Smooth muscle cell (in vitro differentiated cells): ENCODE measurements at regions not wholly inside any gene's neighbourhood (a gene's known extent, or its start where the extent isn't known, plus 50 kb on each side); places are given as distances from the start of the nearest gene placed in this dataset.

Experiments
- DNase-seq: peaks from one replicate; lab custom pipeline; 2025; ENCODE audit not compliant: unreplicated experiment; lab: John Stamatoyannopoulos, UW
- H2AFZ ChIP-seq: fragments of 200-600 bp; sonication (generic); 2 replicates; pipeline ENCODE4 v1.6.0; 2016; ENCODE audit warnings: antibody characterized with exemption, low read depth, mild to moderate bottlenecking
- H3F3A ChIP-seq: fragments of 200-600 bp; sonication (generic); 2 replicates; pipeline ENCODE4 v1.6.0; 2017; ENCODE audit warnings: antibody characterized with exemption, low read depth
- H3K27ac ChIP-seq: fragments of 200-600 bp; sonication (generic); 2 replicates; pipeline ENCODE4 v1.5.1; 2016; ENCODE audit warnings: low read depth, mild to moderate bottlenecking
- H3K27me3 ChIP-seq: fragments of 200-600 bp; sonication (generic); 2 replicates; pipeline ENCODE4 v1.6.1; 2016; ENCODE audit warnings: low read depth, mild to moderate bottlenecking
- H3K36me3 ChIP-seq: fragments of 200-600 bp; sonication (generic); 2 replicates; pipeline ENCODE4 v1.5.1; 2016; ENCODE audit warnings: low read depth
- H3K4me1 ChIP-seq: fragments of 200-600 bp; sonication (generic); 2 replicates; pipeline ENCODE4 v1.5.1; 2016; ENCODE audit warnings: low read depth
- H3K4me2 ChIP-seq: fragments of 200-600 bp; sonication (generic); 2 replicates; pipeline ENCODE4 v1.6.0; 2016; ENCODE audit warnings: mild to moderate bottlenecking
- H3K4me3 ChIP-seq: fragments of 200-600 bp; sonication (generic); 2 replicates; pipeline ENCODE4 v1.5.1; 2016; ENCODE audit warnings: mild to moderate bottlenecking
- H3K79me2 ChIP-seq: fragments of 200-600 bp; sonication (generic); 2 replicates; pipeline ENCODE4 v1.6.0; 2016; ENCODE audit warnings: low read depth, mild to moderate bottlenecking
- H3K9ac ChIP-seq: fragments of 200-600 bp; sonication (generic); 2 replicates; pipeline ENCODE4 v1.6.0; 2016; ENCODE audit warnings: low read depth
- H3K9me3 ChIP-seq: fragments of 200-600 bp; sonication (generic); replicated peaks from 2 replicates; pipeline ENCODE4 v1.5.1; 2016; ENCODE audit warnings: low read depth
- H4K20me1 ChIP-seq: fragments of 200-600 bp; sonication (generic); 2 replicates; pipeline ENCODE4 v1.6.0; 2016; ENCODE audit warnings: low read depth
- WGBS: methylation state at CpG from one replicate; pipeline ENCODE4 v1.1.7; 2016; ENCODE audit warnings: low lambda C conversion rate; 5-methylcytosine and 5-hydroxymethylcytosine counted together
- TF ChIP-seq, protein P1 (sequence below): fragments of 200-600 bp; sonication (generic); IDR thresholded peaks from 2 replicates; pipeline ENCODE4 v1.5.1; 2017; ENCODE audit warnings: borderline replicate concordance, mild to moderate bottlenecking, antibody characterized with exemption; ENCODE audit not compliant: insufficient read depth, poor library complexity, severe bottlenecking

DNA sequence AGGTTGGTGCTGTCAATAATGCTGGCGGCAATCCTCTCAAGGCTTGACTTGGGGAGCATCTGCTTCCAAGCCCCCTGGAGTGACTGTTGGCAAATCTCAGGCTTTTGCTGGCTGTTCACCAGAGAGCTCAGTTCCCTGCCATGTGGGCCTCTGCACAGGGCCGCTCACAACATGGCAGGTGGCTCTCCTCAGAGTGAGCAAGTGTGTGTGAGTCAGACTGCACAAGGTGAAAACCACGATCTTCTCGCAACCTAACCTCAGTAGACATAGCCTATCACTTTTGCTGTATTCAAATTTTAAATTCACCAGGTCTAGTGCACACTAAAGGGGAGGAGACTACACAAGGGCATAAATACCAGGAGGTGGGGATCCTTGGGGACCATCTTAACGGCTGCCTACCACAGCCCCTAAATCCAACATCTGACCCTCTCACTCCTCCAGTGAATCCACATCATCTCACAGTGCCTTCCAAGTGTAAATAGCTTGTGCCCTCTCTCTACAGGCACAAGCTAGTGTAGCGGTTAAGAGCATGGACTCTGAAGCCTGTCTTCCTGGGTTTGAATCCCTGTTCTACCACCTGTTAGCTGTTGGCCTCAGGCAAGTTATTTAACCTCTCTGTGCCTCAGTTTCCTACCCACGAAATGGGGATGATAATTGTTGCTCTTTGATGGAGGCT, 187.7 kb upstream of the CXCR4 start:
- H3K4me1 ChIP-seq, result no peaks in the 10 kb centered on the region
- H2AFZ ChIP-seq, result no peak overlapping the region
- no peaks in the 10 kb centered on the region for H3F3A ChIP-seq
- H4K20me1 ChIP-seq, result no peaks in the 10 kb centered on the region
- H3K4me2 ChIP-seq, result no peak overlapping the region
- H3K9ac ChIP-seq, result no peak overlapping the region
- no peak overlapping the region for H3K27ac ChIP-seq
- TF ChIP-seq, protein P1, sequence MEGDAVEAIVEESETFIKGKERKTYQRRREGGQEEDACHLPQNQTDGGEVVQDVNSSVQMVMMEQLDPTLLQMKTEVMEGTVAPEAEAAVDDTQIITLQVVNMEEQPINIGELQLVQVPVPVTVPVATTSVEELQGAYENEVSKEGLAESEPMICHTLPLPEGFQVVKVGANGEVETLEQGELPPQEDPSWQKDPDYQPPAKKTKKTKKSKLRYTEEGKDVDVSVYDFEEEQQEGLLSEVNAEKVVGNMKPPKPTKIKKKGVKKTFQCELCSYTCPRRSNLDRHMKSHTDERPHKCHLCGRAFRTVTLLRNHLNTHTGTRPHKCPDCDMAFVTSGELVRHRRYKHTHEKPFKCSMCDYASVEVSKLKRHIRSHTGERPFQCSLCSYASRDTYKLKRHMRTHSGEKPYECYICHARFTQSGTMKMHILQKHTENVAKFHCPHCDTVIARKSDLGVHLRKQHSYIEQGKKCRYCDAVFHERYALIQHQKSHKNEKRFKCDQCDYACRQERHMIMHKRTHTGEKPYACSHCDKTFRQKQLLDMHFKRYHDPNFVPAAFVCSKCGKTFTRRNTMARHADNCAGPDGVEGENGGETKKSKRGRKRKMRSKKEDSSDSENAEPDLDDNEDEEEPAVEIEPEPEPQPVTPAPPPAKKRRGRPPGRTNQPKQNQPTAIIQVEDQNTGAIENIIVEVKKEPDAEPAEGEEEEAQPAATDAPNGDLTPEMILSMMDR, result no peak
- H3K9me3 ChIP-seq, result no peaks in the 10 kb centered on the region
- no peak for DNase-seq
- no peaks in the 10 kb centered on the region for H3K36me3 ChIP-seq
- H3K4me3 ChIP-seq, result no peak overlapping the region
- no peaks in the 10 kb centered on the region for H3K79me2 ChIP-seq
- WGBS, result 88% methylated on average over 7 of the region's 7 CpGs
- H3K27me3 ChIP-seq, result no peaks in the 10 kb centered on the region

DNA sequence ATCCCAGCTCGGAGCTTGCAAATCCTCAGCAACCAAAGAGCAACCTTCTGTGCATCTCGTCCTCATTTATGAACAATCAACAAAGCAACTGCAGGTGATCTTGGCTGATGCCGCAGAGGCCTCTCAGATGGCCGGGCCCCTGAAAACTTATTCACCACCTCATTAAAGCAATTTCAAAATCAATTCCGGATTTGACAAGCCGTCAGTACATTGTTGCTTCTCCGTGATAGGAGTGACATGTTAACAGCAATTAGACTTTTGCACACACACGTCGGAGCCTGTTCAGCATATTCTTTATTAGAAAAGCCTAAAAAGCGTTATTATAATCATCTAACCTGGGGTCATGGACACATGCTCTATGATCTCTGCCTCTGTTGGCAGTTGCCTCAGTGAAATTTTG, 183.1 kb upstream of the CXCR4 start:
- WGBS, result 92% methylated on average over 10 of the region's 10 CpGs
- no peak for DNase-seq
- H3F3A ChIP-seq, result no peaks in the 10 kb centered on the region
- H4K20me1 ChIP-seq, result no peaks in the 10 kb centered on the region
- H3K4me2 ChIP-seq, result no peak overlapping the region
- H3K4me3 ChIP-seq, result no peak overlapping the region
- TF ChIP-seq, protein P1, result no peak
- no peaks in the 10 kb centered on the region for H3K36me3 ChIP-seq
- H2AFZ ChIP-seq, result no peak overlapping the region
- no peaks in the 10 kb centered on the region for H3K79me2 ChIP-seq
- H3K9ac ChIP-seq, result no peak overlapping the region
- H3K27ac ChIP-seq, result no peak overlapping the region
- H3K27me3 ChIP-seq, result no peaks in the 10 kb centered on the region
- H3K9me3 ChIP-seq, result no peaks in the 10 kb centered on the region
- no peaks in the 10 kb centered on the region for H3K4me1 ChIP-seq

DNA sequence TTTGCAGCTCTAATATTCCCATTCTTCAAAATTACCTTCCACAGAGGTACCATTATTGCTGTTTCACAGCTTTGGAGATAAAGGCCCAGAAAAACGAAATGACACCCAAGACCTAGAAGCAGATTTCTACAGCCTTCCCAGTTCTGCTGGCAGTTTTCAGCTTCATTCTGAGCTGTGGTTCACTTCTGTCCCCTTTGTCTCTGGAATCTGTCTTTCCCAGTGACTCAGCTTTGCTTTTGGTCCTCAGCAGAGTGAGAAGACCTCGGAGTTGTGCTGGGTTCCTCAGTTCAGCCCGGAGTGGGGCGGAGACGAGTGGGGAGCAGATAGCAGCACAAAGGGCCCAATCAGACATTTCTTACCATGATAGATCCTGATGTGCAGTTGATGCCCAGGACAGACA, 180.7 kb upstream of the CXCR4 start:
- Histone ChIP-seq H3K9ac (no peak overlapping the region), H3K9me3 (no peaks in the 10 kb centered on the region), H3K4me2 (no peak overlapping the region), H3F3A (no peaks in the 10 kb centered on the region), H3K27me3 (no peaks in the 10 kb centered on the region), H2AFZ (no peak overlapping the region), H3K36me3 (no peaks in the 10 kb centered on the region), H4K20me1 (no peaks in the 10 kb centered on the region), H3K4me3 (no peak overlapping the region), H3K79me2 (no peaks in the 10 kb centered on the region), H3K27ac (no peak overlapping the region), H3K4me1 (no peaks in the 10 kb centered on the region)
- TF ChIP-seq, protein P1, result no peak
- no peak for DNase-seq
- WGBS, result 61% methylated on average over 5 of the region's 5 CpGs

DNA sequence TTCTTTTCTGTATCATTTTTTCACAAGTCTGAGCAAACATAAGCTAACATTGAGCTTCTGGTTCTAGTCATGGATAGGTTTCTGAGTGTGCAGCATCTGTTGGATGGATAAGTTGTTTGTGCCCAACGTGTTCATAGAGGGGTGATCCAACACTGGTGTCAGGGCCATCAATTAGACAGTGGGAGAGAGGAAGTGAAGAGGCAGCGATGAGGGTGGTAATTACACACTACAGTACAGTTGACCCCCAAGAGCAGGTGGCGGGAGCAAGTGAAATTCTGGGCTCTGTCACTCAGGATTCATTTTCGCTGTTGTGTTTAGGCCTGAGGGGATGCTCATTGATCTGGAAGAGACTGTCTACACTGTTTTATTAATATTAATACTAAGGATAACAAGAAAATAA, 180.0 kb upstream of the CXCR4 start:
- no peaks in the 10 kb centered on the region for H3F3A ChIP-seq
- H3K9ac ChIP-seq, result no peak overlapping the region
- no peak overlapping the region for H3K4me2 ChIP-seq
- H3K27ac ChIP-seq, result no peak overlapping the region
- no peak overlapping the region for H2AFZ ChIP-seq
- no peaks in the 10 kb centered on the region for H3K36me3 ChIP-seq
- H3K9me3 ChIP-seq, result no peaks in the 10 kb centered on the region
- H4K20me1 ChIP-seq, result no peaks in the 10 kb centered on the region
- DNase-seq, result no peak
- H3K79me2 ChIP-seq, result no peaks in the 10 kb centered on the region
- no peaks in the 10 kb centered on the region for H3K4me1 ChIP-seq
- H3K27me3 ChIP-seq, result no peaks in the 10 kb centered on the region
- WGBS, result 97% methylated on average over 4 of the region's 4 CpGs
- no peak overlapping the region for H3K4me3 ChIP-seq
- TF ChIP-seq, protein P1, result no peak
